ENCODE measurements at regions not wholly inside any gene's neighbourhood (a gene's known extent, or its start where the extent isn't known, plus 50 kb on each side); places are given as distances from the start of the nearest gene placed in this dataset.
"Not testable (repeated sequence)": the region's sequence is repeated elsewhere in the genome, so short reads cannot be mapped to it uniquely, and the experiment has no call there.

GRCh38 chr22:23500508-23501260, 79.4 kb downstream of the IGLL1 start:
- peak; percentile 48 for DNase-seq

DNA sequence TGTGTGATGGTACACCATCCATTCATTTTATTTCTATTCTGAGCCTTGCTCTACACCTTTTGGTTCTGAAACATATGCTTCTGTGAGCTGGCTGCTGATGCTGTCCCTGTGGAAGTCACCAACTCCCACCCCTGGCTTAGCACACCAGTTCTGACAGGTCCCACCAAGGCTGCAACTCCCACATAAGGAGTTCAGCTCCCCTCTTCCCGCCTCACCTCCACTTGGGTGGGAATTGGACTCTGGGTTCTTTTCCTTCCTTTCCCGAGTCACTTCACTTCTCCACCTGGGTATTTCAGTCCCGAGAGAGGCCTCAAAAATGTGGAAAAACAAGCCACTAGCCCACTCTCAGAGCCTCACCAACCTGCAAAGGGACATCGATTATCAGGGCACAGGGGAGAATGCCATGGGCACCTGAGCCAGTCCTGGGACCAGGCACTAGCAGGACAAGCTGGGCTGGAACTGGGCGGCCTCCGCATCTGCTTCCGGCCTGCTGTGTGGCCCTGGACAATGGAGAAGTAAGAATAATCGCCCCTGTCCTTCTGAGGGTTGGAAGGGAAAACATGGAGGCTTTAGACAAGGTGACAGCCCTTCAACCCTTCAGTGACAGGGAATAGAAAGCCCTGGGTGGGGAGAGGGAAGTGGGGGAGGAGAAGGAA, 80.1 kb downstream of the IGLL1 start:
- no peak for DNase-seq

GRCh38 chr22:23498811-23499798, 81.0 kb downstream of the IGLL1 start:
- no peak for DNase-seq

GRCh38 chr22:23497889-23498288, 82.2 kb downstream of the IGLL1 start:
- DNase-seq = not testable (repeated sequence)

DNA sequence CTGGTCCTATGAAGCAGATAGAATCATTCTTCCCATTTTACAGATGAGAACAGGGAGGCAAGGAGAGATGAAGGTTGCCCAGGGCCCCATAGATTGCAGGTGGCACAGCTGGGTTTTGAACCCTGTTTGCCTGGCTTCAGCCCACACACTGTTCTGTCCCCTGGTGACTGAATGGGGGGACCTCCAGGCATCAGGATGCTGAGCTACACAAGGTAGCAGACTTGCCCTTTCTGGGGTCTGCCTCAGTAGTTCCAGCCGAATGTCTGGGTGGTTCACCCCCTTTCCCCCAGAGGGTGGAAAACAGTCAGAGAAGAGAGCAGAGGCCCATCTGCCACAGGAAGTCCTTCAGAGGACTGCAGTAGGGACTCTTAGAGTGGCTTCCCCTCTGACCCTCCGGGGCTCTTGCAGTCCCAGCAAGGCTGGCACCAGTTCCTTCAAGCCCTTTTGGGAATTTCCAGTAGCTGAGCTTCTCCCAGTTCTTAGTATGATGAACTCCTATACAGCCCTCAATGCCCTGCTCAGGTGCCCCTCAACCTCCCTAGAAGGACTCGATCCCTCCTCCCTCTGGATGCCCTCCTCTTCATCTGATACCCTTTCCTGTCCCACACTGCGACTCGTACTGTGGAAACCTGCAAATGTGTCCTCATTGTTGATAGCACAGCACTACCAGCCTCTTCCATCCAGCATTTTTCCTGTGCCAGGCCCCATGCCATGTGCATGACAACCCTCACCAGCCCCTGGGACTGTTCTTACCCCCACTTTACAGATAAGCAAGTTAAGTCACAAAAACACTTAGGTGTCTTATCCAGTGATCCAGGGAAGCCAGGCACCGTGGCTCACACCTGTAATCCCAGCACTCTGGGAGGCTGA, 82.8 kb downstream of the IGLL1 start:
- no peak for DNase-seq

GRCh38 chr22:23496445-23496833, 83.7 kb downstream of the IGLL1 start:
- no peak for DNase-seq

DNA sequence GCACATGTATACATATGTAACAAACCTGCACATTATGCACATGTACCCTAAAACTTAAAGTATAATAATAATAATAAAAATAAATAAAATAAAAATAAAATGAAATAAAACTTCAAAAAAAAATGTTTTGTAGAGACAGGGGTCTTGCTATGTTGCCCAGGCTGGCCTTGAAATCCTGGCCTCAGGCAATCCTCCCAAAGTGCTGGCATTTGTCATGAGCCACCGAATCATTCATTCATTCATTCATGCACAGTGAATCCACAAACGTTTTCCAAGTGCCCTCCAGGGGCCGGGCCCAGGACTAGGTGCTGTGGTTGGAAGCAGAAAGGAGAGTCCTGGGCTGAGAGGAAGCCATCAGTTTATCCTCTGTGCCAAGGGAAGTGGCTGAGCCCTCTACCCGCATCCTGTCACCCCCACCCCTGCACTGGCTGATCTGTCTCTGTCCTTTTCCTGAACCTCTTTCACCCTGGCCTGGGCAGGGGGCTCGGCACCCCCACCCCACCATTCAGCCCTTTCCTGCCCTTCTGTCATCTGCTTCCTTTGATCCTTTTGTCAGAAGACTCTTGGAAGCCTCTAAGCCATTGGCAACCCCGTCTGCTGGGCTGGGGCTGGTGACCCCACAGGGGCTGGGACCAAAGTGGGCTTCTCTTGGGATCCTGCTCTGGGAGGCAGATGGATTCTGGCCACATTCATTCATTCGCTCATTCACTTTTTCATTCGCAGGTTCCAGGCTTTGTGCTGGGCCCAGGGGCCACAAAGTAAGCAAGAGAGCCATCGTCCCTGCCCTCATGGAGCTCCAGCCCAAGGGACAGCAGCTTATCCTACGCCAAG, 84.3 kb downstream of the IGLL1 start:
- no peak for DNase-seq

- DNase-seq = no peak
Observed at GRCh38 chr22:23494930-23495266, 85.2 kb downstream of the IGLL1 start.

DNA sequence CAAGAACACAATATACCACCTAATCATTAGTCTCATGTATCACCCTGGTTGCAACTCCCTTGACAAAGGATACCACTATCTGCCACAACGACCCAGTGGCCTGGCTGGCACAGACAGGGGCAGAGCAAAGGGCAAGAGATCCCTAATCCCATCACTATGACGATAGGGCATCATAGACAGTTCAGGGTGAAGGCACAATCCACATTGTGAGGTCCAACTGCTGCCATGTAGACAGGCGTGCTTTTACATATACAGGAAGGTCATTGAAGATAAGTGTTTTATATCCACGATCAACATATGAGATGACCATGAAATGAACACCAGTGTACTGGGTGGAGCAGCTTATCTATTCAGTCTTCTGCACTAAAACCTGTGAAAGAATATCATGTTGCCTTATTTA, 94.6 kb downstream of the IGLL1 start:
- DNase-seq = no peak

DNA sequence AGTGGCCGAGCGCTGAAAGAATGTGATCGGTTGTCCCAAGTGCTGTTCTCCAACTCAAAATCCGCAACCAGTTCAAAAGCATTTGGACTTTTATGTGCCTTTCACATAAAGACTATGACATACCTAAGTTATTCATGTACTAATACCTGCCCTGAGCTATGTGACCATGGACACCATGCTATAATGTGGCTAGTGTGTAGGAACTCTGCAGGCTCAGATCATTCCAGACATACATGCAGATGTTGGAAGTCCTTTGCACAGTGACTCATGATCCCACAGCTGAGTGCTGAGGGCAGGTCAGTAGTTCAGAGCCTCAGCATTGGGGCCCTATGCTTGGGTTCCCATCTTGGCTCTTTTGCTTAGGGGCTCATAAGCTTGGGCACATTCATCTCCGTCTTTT, 95.4 kb downstream of the IGLL1 start:
- no peak for DNase-seq

- DNase-seq = no peak
Observed at GRCh38 chr22:23481369-23481768, 98.7 kb downstream of the IGLL1 start.

DNA sequence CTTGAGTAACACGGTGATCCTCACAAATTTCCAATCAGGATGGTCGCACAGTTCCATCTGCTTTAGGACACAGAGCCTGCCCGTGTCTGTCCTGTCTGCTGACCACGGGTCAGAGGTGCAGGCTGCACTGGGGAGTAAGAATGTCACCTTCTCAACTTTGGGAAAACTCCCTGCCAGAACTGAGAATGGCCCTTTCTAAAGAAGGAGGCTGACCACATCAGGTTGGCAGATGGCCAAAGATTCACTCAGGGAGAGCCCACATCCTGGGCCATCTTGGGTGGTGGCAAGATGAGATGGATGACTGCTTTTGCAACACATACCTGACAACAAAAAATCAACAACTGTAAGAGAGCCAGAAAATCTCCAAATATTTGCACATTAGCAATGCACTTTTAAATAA, 101.9 kb downstream of the IGLL1 start:
- no peak for DNase-seq

GRCh38 chr22:23474531-23474930, 105.6 kb downstream of the IGLL1 start:
- DNase-seq = not testable (repeated sequence)

- no peak for DNase-seq
Observed at GRCh38 chr22:23473901-23474300, 106.2 kb downstream of the IGLL1 start.

- not testable (repeated sequence) for DNase-seq
Observed at GRCh38 chr22:23472376-23472775, 107.7 kb downstream of the IGLL1 start.

GRCh38 chr22:23471698-23472097, 108.4 kb downstream of the IGLL1 start:
- DNase-seq = no peak

DNA sequence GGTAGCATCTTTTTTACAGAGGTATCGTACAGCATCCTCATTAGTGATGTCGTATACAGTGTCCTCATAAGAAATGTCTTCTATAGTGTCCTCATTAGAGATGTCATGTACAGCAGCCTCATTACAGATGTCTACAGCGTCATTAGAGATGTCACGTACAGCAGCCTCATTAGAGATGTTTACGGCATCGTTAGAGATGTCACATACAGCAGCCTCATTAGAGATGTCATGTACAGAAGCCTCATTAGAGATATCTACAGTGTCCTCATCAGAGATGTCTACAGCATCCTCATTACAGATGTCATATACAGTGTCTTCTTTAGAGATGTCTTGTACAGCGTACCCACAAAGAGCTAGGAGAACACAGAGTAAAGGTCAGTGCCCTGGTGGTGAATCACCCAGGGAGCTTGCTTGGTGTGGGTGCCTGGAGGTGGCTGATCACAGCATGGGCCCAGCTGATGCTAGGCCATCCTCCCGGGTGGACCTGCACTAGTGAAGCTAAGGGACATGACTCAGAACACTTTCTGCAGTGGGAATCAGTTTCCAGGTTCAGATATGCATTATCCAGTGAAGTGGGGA, 109.2 kb downstream of the IGLL1 start:
- DNase-seq = no peak

- no peak for DNase-seq
Observed at GRCh38 chr22:23467721-23468294, 112.3 kb downstream of the IGLL1 start.

- no peak for DNase-seq
Observed at GRCh38 chr22:23466351-23466750, 113.7 kb downstream of the IGLL1 start.

GRCh38 chr22:23464796-23465195, 115.3 kb downstream of the IGLL1 start:
- DNase-seq = not testable (repeated sequence)

GRCh38 chr22:23460517-23461031, 119.5 kb downstream of the IGLL1 start:
- DNase-seq = not testable (repeated sequence)

Data from NCI-H1092 (cell line).